Sigmoid colon (tissue), 4 donors: ENCODE measurements at regions not wholly inside any gene's neighbourhood (a gene's known extent, or its start where the extent isn't known, plus 50 kb on each side); places are given as distances from the start of the nearest gene placed in this dataset.

Source experiments
- POLR2AphosphoS5 ChIP-seq, 4 donors: sonication (generic); formaldehyde crosslinking; IDR thresholded peaks; one replicate each; pipeline ENCODE4 v1.6.1; 2017; ENCODE audit warnings: antibody characterized with exemption in 4 of 4
- TF ChIP-seq, protein P1 (sequence below), 4 experiments: fragments of 450-650 bp in 3 of 4; fragments of 200-600 bp in 1 of 4; IDR thresholded peaks; one replicate each; pipeline ENCODE4 v1.5.1; 2016 to 2019; ENCODE audit warnings: antibody characterized with exemption in 4 of 4, mild to moderate bottlenecking in 3 of 4, moderate library complexity in 2 of 4

GRCh38 chr12:107435072-107435471 lies 250.5 kb upstream of the PWP1 start:
- TF ChIP-seq, protein P1, sequence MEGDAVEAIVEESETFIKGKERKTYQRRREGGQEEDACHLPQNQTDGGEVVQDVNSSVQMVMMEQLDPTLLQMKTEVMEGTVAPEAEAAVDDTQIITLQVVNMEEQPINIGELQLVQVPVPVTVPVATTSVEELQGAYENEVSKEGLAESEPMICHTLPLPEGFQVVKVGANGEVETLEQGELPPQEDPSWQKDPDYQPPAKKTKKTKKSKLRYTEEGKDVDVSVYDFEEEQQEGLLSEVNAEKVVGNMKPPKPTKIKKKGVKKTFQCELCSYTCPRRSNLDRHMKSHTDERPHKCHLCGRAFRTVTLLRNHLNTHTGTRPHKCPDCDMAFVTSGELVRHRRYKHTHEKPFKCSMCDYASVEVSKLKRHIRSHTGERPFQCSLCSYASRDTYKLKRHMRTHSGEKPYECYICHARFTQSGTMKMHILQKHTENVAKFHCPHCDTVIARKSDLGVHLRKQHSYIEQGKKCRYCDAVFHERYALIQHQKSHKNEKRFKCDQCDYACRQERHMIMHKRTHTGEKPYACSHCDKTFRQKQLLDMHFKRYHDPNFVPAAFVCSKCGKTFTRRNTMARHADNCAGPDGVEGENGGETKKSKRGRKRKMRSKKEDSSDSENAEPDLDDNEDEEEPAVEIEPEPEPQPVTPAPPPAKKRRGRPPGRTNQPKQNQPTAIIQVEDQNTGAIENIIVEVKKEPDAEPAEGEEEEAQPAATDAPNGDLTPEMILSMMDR (IDR thresholded peaks at IDR 0.05), result no peak
- no peak for TF ChIP-seq POLR2AphosphoS5 (IDR thresholded peaks at IDR 0.05)
